ENCODE measurements at regions not wholly inside any gene's neighbourhood (a gene's known extent, or its start where the extent isn't known, plus 50 kb on each side); places are given as distances from the start of the nearest gene placed in this dataset.
"Not testable (repeated sequence)": the region's sequence is repeated elsewhere in the genome, so short reads cannot be mapped to it uniquely, and the experiment has no call there.

GRCh38 chr9:39811615-39812014 is 456.1 kb downstream of the SPATA31A1 start:
- not testable (repeated sequence) for TF ChIP-seq CTCF (conservative IDR thresholded peaks at IDR 0.05 in 1 of 2, IDR thresholded peaks at IDR 0.05 in 1 of 2; ENCODE audit: low read depth in 1 of 2, low read length in 2 of 2); EZH2 (IDR thresholded peaks at IDR 0.05; ENCODE audit: low read length, missing control alignments)

Data from fibroblast of lung (primary cell).